Breast epithelium (tissue), 3 donors: ENCODE measurements at regions not wholly inside any gene's neighbourhood (a gene's known extent, or its start where the extent isn't known, plus 50 kb on each side); places are given as distances from the start of the nearest gene placed in this dataset.

Experiments
- POLR2AphosphoS5 ChIP-seq, 3 donors: sonication (generic); formaldehyde crosslinking; IDR thresholded peaks; one replicate each; pipeline ENCODE4 v1.6.1; 2017; ENCODE audit warnings: antibody characterized with exemption in 3 of 3
- TF ChIP-seq, protein P1 (sequence below), 3 donors: fragments of 450-650 bp; IDR thresholded peaks; one replicate each; pipeline ENCODE4 v1.5.1; 2016 to 2017; ENCODE audit warnings: antibody characterized with exemption in 3 of 3, mild to moderate bottlenecking in 3 of 3, moderate library complexity in 3 of 3

DNA sequence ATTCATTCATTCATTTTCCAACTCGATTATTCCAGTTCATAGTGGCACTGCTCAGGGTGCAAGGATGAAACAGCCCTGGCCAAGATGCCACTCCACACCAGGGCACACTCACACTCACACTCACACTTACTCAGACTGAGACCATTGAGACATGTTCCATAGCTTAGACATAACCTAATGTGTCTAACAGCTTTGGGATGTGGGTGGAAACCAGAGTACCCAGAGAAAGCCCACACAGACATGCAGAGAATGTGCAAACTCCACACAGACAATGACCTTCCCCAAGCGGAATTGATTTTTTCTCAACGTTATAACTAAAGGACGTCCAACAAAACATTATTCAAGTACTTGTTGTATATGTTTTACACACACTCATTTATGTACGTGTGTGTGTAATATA, 1363.5 kb downstream of the EFNA5 start:
- TF ChIP-seq, protein P1, sequence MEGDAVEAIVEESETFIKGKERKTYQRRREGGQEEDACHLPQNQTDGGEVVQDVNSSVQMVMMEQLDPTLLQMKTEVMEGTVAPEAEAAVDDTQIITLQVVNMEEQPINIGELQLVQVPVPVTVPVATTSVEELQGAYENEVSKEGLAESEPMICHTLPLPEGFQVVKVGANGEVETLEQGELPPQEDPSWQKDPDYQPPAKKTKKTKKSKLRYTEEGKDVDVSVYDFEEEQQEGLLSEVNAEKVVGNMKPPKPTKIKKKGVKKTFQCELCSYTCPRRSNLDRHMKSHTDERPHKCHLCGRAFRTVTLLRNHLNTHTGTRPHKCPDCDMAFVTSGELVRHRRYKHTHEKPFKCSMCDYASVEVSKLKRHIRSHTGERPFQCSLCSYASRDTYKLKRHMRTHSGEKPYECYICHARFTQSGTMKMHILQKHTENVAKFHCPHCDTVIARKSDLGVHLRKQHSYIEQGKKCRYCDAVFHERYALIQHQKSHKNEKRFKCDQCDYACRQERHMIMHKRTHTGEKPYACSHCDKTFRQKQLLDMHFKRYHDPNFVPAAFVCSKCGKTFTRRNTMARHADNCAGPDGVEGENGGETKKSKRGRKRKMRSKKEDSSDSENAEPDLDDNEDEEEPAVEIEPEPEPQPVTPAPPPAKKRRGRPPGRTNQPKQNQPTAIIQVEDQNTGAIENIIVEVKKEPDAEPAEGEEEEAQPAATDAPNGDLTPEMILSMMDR (IDR thresholded peaks at IDR 0.05), result no peak
- TF ChIP-seq POLR2AphosphoS5 (IDR thresholded peaks at IDR 0.05), result no peak
